HEK293T (cell line): ENCODE measurements at regions not wholly inside any gene's neighbourhood (a gene's known extent, or its start where the extent isn't known, plus 50 kb on each side); places are given as distances from the start of the nearest gene placed in this dataset.

Source experiments
- ELF4 ChIP-seq: fragments of 450-650 bp; IDR thresholded peaks from 2 replicates; pipeline ENCODE4 v1.6.1; 2017; ENCODE audit warnings: antibody characterized with exemption
- FOXM1 ChIP-seq: fragments of 450-650 bp; IDR thresholded peaks from 2 replicates; pipeline ENCODE4 v1.6.1; 2017; ENCODE audit warnings: mild to moderate bottlenecking, borderline replicate concordance
- SUZ12 ChIP-seq: fragments of 450-650 bp; IDR thresholded peaks from 2 replicates; pipeline ENCODE4 v1.6.1; 2016; ENCODE audit warnings: mild to moderate bottlenecking

- TF ChIP-seq FOXM1: no peak
- no peak for TF ChIP-seq ELF4
- TF ChIP-seq SUZ12: no peak
Observed at GRCh38 chr5:125967576-125967975, 455.6 kb upstream of the GRAMD2B start.
